Uterus (tissue), 2 donors: ENCODE measurements at regions not wholly inside any gene's neighbourhood (a gene's known extent, or its start where the extent isn't known, plus 50 kb on each side); places are given as distances from the start of the nearest gene placed in this dataset.

Experiments
- POLR2A ChIP-seq, 2 donors: fragments of 450-650 bp; IDR thresholded peaks; one replicate each; pipeline ENCODE4 v1.6.1; 2016; ENCODE audit warnings: antibody characterized with exemption in 2 of 2, mild to moderate bottlenecking in 1 of 2, moderate library complexity in 1 of 2
- TF ChIP-seq, protein P1 (sequence below), 4 experiments: fragments of 200-600 bp in 2 of 4; fragments of 450-650 bp in 2 of 4; sonication (generic) in 2 of 4; IDR thresholded peaks; one replicate each; pipeline ENCODE4 v1.5.1; 2016 to 2019; ENCODE audit warnings: antibody characterized with exemption in 4 of 4, mild to moderate bottlenecking in 2 of 4, moderate library complexity in 1 of 4

DNA sequence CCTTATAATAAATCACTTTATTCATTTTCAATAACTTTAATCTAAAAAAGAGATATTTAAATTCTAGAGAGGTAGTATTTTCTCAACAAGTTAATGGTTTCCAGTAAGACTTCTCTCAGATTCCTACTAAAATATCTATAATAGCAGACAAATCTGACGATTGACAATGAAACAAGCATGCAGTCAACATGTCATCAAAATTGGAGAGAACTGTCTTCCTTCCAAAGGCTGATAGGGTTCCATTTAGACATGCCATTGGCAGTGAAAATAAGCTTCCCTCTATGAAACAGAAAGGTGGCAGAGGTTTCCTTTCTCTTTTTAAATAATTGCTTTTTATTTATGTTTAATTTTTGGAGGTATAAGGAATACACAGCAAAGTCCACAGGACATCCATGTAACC, 217.1 kb downstream of the POM121L12 start:
- TF ChIP-seq, protein P1, sequence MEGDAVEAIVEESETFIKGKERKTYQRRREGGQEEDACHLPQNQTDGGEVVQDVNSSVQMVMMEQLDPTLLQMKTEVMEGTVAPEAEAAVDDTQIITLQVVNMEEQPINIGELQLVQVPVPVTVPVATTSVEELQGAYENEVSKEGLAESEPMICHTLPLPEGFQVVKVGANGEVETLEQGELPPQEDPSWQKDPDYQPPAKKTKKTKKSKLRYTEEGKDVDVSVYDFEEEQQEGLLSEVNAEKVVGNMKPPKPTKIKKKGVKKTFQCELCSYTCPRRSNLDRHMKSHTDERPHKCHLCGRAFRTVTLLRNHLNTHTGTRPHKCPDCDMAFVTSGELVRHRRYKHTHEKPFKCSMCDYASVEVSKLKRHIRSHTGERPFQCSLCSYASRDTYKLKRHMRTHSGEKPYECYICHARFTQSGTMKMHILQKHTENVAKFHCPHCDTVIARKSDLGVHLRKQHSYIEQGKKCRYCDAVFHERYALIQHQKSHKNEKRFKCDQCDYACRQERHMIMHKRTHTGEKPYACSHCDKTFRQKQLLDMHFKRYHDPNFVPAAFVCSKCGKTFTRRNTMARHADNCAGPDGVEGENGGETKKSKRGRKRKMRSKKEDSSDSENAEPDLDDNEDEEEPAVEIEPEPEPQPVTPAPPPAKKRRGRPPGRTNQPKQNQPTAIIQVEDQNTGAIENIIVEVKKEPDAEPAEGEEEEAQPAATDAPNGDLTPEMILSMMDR (IDR thresholded peaks at IDR 0.05), result no peak
- no peak for TF ChIP-seq POLR2A (IDR thresholded peaks at IDR 0.05)
